SK-N-SH treated with all-trans-retinoic acid at 6 μM for 48 hours (cell line): ENCODE measurements at regions not wholly inside any gene's neighbourhood (a gene's known extent, or its start where the extent isn't known, plus 50 kb on each side); places are given as distances from the start of the nearest gene placed in this dataset.

Experiments
- ARNTL ChIP-seq: fragments of 450-650 bp; formaldehyde crosslinking; IDR thresholded peaks from 2 replicates; pipeline ENCODE4 v1.5.0; 2020; ENCODE audit warnings: low read depth, mild to moderate bottlenecking, moderate library complexity, borderline replicate concordance
- BACH2 ChIP-seq: fragments of 250-450 bp; sonication (Bioruptor Pico); IDR thresholded peaks from 2 replicates; pipeline ENCODE4 v1.9.0; 2021; ENCODE audit warnings: mild to moderate bottlenecking, borderline replicate concordance
- CREB5 ChIP-seq: fragments of 250-450 bp; sonication (Bioruptor Pico); IDR thresholded peaks from 2 replicates; pipeline ENCODE4 v1.5.1; 2020; ENCODE audit warnings: low read depth, mild to moderate bottlenecking, moderate library complexity
- ESRRG ChIP-seq: fragments of 250-450 bp; sonication (Bioruptor Pico); IDR thresholded peaks from 2 replicates; pipeline ENCODE4 v1.6.1; 2021; ENCODE audit warnings: mild to moderate bottlenecking
- GLIS3 ChIP-seq: fragments of 250-450 bp; sonication (Bioruptor Pico); IDR thresholded peaks from 2 replicates; pipeline ENCODE4 v1.5.0; 2020; ENCODE audit warnings: mild to moderate bottlenecking, moderate library complexity
- ISL1 ChIP-seq: fragments of 250-450 bp; sonication (Bioruptor Pico); IDR thresholded peaks from 2 replicates; pipeline ENCODE4 v2.1.2; 2022; ENCODE audit warnings: mild to moderate bottlenecking, moderate library complexity
- PATZ1 ChIP-seq: fragments of 250-450 bp; sonication (Bioruptor Pico); IDR thresholded peaks from 2 replicates; pipeline ENCODE4 v1.8.0; 2020; ENCODE audit warnings: mild to moderate bottlenecking, moderate library complexity, borderline replicate concordance
- RARB ChIP-seq: fragments of 250-450 bp; sonication (Bioruptor Pico); IDR thresholded peaks from 2 replicates; pipeline ENCODE4 v1.8.0; 2021; ENCODE audit warnings: mild to moderate bottlenecking, moderate library complexity
- TCF4 ChIP-seq: fragments of 250-450 bp; sonication (Bioruptor Pico); IDR thresholded peaks from 2 replicates; pipeline ENCODE4 v1.8.0; 2021; ENCODE audit warnings: mild to moderate bottlenecking, moderate library complexity, borderline replicate concordance
- TSHZ2 ChIP-seq: fragments of 250-450 bp; sonication (Bioruptor Pico); IDR thresholded peaks from 2 replicates; pipeline ENCODE4 v1.5.0; 2020; ENCODE audit warnings: mild to moderate bottlenecking, moderate library complexity
- ZNF565 ChIP-seq: fragments of 450-650 bp; formaldehyde crosslinking; conservative IDR thresholded peaks from 2 replicates; pipeline ENCODE4 v1.5.0; 2020; ENCODE audit warnings: low read depth, mild to moderate bottlenecking, moderate library complexity
- ZNF8 ChIP-seq: fragments of 450-650 bp; formaldehyde crosslinking; IDR thresholded peaks from 2 replicates; pipeline ENCODE4 v1.5.0; 2020; ENCODE audit warnings: mild to moderate bottlenecking, moderate library complexity

GRCh38 chr3:181771120-181771519, 59.4 kb downstream of the SOX2 start:
- TF ChIP-seq RARB (CRISPR knock-in tag) (no peak), ESRRG (CRISPR knock-in tag) (no peak), ISL1 (CRISPR knock-in tag) (no peak), PATZ1 (no peak), BACH2 (CRISPR knock-in tag) (no peak), CREB5 (CRISPR knock-in tag) (no peak), GLIS3 (CRISPR knock-in tag) (no peak), ARNTL (no peak), ZNF565 (CRISPR knock-in tag) (no peak), TSHZ2 (no peak), TCF4 (no peak), ZNF8 (CRISPR knock-in tag) (no peak)
